RPMI8226 (cell line): ENCODE measurements at regions not wholly inside any gene's neighbourhood (a gene's known extent, or its start where the extent isn't known, plus 50 kb on each side); places are given as distances from the start of the nearest gene placed in this dataset.

Source experiments
- DNase-seq: peaks from one replicate; pipeline ENCODE4 v3.0.0-alpha.2; 2015

DNA sequence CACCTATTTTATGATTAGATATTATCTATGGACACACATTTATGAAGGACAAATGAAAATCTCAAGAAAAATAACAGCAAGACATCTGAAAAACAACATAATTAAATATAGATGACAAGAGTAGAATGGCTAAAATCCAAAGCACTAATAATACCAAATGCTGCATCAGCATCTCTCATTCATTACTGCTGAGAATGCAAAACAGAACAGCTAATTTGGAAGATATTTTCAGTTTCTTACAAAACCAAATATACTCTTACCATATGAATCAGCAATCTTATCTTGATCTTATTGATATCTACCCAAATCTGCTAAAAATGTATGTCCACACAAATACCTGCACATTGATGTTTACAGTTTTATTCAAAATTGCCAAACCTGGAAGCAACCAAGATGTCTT is 829.1 kb upstream of the MIR17HG start:
- peak; percentile 18 for DNase-seq

DNA sequence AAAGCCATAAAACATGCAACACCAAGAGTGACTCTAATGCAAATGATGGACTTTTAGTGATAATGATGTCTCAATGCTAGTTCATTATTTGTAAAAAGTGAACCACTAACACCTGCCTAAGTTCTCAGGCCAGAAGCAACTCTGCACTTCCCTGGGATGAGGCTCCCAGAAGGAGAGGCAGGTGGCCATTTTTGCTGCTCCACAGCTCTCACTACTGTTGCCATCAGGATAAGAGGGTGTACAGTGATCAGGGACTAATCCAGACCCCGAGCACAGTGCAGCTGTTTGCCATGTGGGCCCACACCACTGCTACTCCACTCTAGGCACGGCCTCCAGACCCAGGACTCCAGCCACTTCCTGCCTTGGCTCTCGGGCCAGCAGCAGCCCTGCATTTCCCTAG is 828.3 kb upstream of the MIR17HG start:
- no peak for DNase-seq

DNA sequence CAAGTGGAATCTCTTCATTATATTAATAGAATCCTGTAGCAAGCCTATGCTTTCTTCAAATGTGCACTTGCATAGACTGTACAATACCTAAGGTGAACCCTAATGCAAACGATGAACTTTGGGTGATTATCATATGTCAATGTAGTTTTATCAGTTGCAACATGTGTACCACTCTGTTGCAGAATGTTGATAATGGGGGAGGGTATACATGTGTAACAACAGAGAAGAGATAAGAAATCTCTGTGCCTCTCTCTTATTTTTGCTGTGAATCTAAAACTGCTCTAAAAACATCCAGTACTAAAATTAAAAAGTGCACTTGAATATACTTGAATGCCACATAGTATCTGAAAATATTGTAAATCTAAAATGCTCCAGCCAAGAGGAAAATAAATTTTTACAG is 820.8 kb upstream of the MIR17HG start:
- DNase-seq = no peak

GRCh38 chr13:90531744-90532143 is 815.7 kb upstream of the MIR17HG start:
- DNase-seq = no peak

DNA sequence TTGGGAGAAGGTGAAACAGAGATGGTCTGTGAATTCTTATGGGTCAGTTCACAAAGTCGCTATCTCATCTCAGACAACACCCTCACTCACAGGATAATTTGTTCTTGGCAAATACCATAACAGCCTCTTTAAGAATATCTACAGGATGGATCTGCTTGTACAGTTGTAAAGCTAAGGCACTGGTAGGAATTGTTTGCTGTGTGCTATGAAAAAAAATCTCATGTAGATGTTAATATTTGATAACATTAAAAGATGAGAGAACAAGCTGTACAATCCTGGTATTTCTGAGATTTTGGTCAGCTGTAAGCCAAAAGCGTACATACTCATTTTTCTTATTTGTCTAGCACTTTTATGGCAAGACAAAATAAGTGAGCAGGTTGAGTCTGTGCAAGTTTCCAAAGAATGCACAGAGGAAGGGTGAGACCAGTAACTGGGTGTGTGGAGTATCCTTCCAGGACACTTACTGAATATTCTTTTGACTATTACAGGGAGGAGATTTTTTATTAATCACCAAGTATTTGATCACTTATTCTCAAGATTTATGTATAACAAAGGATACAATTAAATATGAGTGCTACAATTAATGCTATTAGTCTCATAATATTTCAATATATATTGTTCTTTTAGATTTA is 814.5 kb upstream of the MIR17HG start:
- DNase-seq = no peak

DNA sequence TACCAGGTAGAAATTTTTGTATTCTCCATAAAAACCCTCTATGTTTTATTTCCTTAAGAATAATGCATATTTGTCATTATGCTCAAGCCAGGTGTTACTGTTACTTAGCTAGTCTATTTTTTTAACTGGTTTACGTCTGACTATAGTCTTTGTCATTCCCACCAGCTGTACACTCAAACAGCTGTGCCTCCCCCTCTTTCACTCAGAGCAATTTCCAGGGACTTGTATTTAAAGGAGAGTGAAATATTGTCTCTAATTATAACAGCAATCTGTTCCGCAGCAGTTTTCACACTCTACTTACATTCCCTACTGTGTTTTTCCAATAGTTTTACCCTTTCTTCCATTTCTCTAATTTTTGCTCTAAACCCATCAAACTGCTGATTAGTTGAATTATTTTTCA is 813.6 kb upstream of the MIR17HG start:
- no peak for DNase-seq

- no peak for DNase-seq
These were observed 812.7 kb upstream of the MIR17HG start for GRCh38 chr13:90534617-90535370.

DNA sequence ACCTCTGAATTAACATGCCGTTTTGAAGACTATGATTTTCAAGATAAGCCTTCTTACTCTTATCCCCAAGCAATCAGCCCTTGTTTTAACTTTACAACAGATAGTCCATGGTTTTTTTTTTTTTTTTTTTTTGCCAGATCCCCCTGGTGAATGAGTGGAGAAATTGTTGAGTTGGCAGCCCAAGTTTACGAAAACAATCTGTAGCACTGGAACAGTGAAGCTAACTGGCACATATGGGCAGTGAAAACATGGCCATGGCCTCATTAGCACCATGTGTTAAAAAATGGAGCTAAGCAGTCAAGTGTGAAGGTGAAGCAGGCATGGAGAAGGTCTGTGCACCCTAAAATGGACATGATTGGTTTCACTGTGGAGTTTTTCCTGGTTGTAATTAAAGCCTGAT is 812.1 kb upstream of the MIR17HG start:
- no peak for DNase-seq

GRCh38 chr13:90538063-90538462 is 809.4 kb upstream of the MIR17HG start:
- no peak for DNase-seq

- no peak for DNase-seq
These were observed 806.1 kb upstream of the MIR17HG start for GRCh38 chr13:90541346-90541745.

- DNase-seq = no peak
These were observed 804.5 kb upstream of the MIR17HG start for GRCh38 chr13:90542959-90543505.

DNA sequence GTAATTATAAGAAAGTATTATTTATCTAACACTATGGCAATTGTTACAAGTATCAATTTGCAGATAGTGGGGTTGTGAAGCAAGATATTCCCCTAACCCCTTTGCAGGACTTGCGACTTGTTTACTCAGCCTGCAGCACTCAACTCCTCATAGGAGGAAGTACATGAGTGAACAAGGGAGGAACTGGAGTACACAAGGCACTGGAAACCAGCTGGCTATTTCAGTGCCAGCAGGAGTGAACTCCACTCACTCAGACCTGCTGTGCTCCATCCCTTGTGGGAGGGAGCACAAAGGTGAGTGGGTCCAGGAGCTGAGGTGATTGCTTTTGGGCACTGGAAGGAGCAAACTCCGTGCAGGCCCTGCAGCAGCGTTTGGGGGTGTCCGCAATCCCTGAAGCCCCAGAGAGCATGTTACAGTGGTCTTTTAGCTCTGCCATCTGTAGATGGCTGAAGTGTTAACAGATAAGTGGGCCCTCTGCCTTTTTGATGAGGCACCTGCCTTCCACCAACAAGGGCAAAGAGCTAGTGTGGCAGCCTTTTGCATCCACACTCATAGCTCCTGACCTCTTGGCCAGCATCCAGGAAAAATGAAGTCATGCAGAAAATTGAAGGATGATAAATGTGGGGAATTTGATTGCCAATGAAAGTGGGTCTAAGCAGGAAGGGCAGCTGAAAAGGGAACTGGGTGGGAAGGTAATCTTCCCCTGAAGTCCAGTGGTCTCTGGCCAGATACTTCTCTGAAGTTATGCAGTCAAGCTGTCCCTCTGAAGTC is 802.2 kb upstream of the MIR17HG start:
- DNase-seq = no peak

DNA sequence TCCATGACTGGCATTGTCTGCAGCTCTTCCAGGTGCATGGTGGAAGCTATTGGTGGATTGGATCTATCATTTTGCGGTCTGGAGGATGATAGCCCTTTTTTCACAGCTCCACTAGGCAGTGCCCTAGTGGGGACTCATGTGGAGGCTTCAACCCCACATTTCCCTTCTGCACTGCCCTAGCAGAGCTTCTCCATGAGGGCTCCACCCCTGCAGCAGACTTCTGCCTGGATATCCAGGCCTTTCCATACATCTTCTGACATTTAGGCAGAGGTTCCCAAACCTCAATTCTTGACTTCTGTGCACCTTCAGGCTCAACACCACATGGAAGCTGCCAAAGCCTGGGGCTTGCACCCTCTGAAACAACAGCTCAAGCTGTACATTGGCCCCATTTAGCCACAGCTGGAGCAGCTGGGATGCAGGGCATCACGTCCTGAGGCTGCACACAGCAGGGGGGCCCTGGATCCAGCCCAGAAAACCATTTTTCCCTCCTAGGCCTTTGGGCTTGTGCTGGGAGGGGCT is 800.2 kb upstream of the MIR17HG start:
- no peak for DNase-seq

DNA sequence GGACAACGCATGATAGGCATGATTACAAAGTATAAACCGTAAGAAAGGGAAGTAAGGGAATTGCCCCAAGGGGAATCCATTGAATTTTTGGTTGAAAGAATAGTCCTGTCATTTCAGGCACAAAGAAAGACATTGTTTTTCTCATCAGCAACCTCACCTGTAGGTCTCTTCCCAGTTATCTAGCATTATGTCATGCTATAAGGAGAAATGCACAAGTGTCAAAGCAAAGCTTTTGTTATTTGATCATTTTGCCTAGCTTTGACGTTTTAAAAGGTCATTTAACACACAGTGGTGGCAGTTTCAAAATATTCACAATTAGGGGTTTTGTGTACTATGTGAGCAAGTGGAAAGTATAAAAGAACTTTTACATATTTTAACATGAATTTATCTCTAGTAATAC is 796.2 kb upstream of the MIR17HG start:
- DNase-seq = no peak

DNA sequence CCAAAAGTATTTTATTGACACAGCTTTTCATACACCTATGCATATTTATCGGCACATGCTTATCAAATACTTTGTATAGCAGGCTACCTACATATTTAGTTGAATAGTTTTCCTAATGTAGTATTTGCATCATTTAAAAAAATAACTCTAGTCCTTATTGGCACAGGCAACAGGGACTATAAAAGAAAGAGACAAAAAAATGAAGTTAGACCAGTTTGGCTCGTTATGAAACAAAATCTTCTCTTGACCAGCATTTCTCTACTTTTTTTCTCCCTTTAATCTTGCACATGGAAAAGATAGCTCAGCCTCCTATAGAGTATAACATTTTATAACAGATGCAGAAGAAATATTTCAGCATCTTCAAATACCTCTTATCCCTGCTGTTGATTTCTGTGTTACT is 794.8 kb upstream of the MIR17HG start:
- no peak for DNase-seq

GRCh38 chr13:90553159-90553558 is 794.3 kb upstream of the MIR17HG start:
- DNase-seq = no peak

- no peak for DNase-seq
These were observed 789.9 kb upstream of the MIR17HG start for GRCh38 chr13:90557626-90558025.

GRCh38 chr13:90562443-90562842 is 785.0 kb upstream of the MIR17HG start:
- DNase-seq = no peak

- no peak for DNase-seq
These were observed 783.4 kb upstream of the MIR17HG start for GRCh38 chr13:90564096-90564495.

DNA sequence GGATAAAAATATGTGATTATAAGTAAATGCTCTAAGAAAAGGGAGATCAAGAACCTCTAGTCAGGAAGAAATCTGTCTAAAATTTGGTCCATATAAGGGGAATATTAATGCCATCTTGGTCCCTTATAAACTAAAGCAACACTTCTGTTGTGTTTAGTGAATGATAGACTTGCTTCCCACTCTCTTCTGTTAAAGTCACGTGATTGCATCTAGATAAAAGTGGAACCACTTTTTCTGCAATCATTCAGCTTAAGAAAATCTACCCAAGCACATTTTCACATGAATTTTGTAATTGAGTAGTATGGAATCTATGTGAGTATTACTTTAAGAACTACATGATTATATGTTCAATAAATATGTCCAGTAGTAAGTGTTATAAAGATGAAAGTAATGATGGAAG is 782.9 kb upstream of the MIR17HG start:
- DNase-seq = no peak

DNA sequence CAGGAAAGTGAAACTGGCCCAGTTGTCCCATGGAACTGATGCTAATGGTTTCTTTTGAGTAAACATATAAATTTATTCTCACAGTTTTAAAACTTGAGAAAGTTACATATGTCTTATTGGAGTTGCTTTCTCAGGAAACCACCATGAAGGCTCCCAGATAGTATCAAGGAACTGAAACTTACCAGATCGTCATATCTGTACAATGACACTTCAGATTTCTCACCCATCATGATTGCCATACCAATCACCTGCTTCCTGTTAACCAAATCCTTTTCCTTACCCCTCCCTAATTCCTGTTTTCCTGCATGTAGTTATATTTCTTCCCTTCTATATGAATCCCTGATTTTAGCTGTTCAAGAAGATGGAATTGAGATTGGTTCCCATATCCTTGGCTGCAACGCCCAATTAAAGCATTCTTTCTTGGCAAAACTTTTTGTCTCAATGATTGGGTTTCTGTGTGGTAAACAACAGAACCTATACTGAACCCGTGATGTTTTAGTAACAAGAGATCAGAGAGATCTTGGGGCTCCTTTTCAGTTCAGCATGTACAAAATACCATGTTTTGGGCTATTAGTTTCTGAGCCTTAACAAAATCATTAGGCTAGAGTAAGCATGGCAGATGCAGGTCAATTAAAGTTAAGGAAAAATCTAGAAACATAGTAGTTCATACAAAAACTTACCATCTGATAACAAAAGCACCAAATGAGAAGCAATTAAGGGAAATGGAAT is 781.3 kb upstream of the MIR17HG start:
- no peak for DNase-seq

DNA sequence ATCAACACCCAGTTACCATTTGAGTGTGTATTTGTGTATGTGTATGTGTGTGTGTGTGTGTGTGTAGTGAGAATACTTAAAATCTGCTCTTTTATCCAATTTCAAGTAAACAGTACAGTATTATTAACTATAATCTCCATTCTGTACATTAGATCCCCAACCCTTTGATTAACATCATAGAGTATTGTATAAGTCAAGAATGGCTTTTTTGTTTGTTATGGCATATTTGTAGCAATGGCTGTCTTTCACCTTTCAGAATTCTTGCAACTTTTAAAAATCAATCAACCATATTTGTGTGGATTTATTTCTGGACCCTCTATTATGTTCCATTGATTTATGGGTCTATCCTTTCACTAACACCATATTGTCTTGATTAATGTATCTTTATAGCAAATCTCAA is 779.3 kb upstream of the MIR17HG start:
- DNase-seq = no peak

DNA sequence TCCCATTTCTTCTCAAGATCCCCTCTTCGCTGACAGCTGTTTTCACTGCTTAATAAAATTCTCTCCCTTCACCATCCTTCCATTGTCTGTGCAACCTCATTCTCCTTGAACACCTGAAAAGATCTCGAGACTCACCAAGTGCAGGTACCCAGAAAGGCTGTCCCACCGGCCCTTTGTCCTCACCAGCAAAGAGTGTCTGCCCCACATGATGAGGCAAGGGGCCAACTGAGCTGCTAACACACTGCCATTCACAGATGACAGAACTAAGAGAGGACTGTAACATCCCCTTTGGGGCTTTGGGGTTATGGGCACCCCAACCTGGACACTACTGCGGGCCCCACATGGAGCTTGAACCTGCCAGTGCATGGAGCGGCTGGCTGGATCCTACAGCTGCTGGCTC is 771.4 kb upstream of the MIR17HG start:
- no peak for DNase-seq
